GM23338 (cell line): ENCODE measurements at regions not wholly inside any gene's neighbourhood (a gene's known extent, or its start where the extent isn't known, plus 50 kb on each side); places are given as distances from the start of the nearest gene placed in this dataset.

Source experiments
- ATAC-seq: fragments of 200-7000 bp; cut with Tn5 transposase; 3 replicates; pipeline ENCODE4 v1.9.1; 2020
- DNase-seq: peaks from one replicate; pipeline ENCODE4 v3.0.0-alpha.2; 2015; ENCODE audit warnings: low spot score
- H2AFZ ChIP-seq: fragments of 200-600 bp; sonication (generic); 2 replicates; pipeline ENCODE4 v1.8.0; 2016; ENCODE audit warnings: antibody characterized with exemption, mild to moderate bottlenecking, moderate library complexity
- H3F3A ChIP-seq: fragments of 200-600 bp; sonication (generic); replicated peaks from 2 replicates; pipeline ENCODE4 v1.8.0; 2017; ENCODE audit warnings: antibody characterized with exemption, mixed run types, low read depth
- H3K27ac ChIP-seq: fragments of 200-600 bp; sonication (generic); 2 replicates; pipeline ENCODE4 v1.6.1; 2016; ENCODE audit warnings: low read depth
- H3K27me3 ChIP-seq: fragments of 200-600 bp; sonication (generic); 2 replicates; pipeline ENCODE4 v1.8.0; 2016; ENCODE audit warnings: mild to moderate bottlenecking, mixed run types, moderate library complexity; ENCODE audit not compliant: insufficient read depth
- H3K36me3 ChIP-seq: fragments of 200-600 bp; sonication (generic); 2 replicates; pipeline ENCODE4 v1.8.0; 2016; ENCODE audit warnings: mild to moderate bottlenecking; ENCODE audit not compliant: insufficient read depth
- H3K4me1 ChIP-seq: fragments of 200-600 bp; sonication (generic); 2 replicates; pipeline ENCODE4 v1.8.0; 2016; ENCODE audit warnings: mild to moderate bottlenecking, moderate library complexity; ENCODE audit not compliant: insufficient read depth
- H3K4me2 ChIP-seq: fragments of 200-600 bp; sonication (generic); 2 replicates; pipeline ENCODE4 v1.7.1; 2017; ENCODE audit warnings: mixed run types
- H3K4me3 ChIP-seq: fragments of 200-600 bp; sonication (generic); 2 replicates; pipeline ENCODE4 v1.6.1; 2016; ENCODE audit warnings: mixed run types
- H3K79me2 ChIP-seq: fragments of 200-600 bp; sonication (generic); replicated peaks from 2 replicates; pipeline ENCODE4 v1.8.0; 2017; ENCODE audit warnings: mild to moderate bottlenecking; ENCODE audit not compliant: insufficient read depth
- H3K9me2 ChIP-seq: fragments of 200-600 bp; sonication (generic); 2 replicates; pipeline ENCODE4 v1.8.0; 2017; ENCODE audit not compliant: insufficient read depth
- H4K20me1 ChIP-seq: fragments of 200-600 bp; sonication (generic); replicated peaks from 2 replicates; pipeline ENCODE4 v1.8.0; 2017; ENCODE audit warnings: mild to moderate bottlenecking; ENCODE audit not compliant: insufficient read depth
- H3K27ac Mint-ChIP-seq: 2 replicates; pipeline ENCODE4 v1.8.0; 2020; ENCODE audit warnings: inconsistent platforms, mild to moderate bottlenecking, moderate library complexity, mixed read lengths
- H3K27me3 Mint-ChIP-seq: 3 replicates; pipeline ENCODE4 v1.8.0; 2022; ENCODE audit warnings: low read depth, mild to moderate bottlenecking, moderate library complexity, mixed read lengths, inconsistent platforms; ENCODE audit not compliant: insufficient read depth, poor library complexity
- H3K36me3 Mint-ChIP-seq: 3 replicates; pipeline ENCODE4 v1.8.0; 2021; ENCODE audit warnings: low read depth, mild to moderate bottlenecking, inconsistent platforms, moderate library complexity, mixed read lengths
- H3K4me1 Mint-ChIP-seq: 3 replicates; pipeline ENCODE4 v1.8.0; 2020; ENCODE audit warnings: mild to moderate bottlenecking, inconsistent platforms, mixed read lengths
- H3K4me3 Mint-ChIP-seq: 3 replicates; pipeline ENCODE4 v1.8.0; 2021; ENCODE audit warnings: moderate library complexity, mild to moderate bottlenecking, inconsistent platforms, mixed read lengths
- H3K9me3 Mint-ChIP-seq: 3 replicates; pipeline ENCODE4 v1.8.0; 2020; ENCODE audit warnings: moderate library complexity, mild to moderate bottlenecking, inconsistent platforms, mixed read lengths
- CTCF ChIP-seq, 2 experiments: fragments of 200-600 bp in 1 of 2; sonication (generic) in 1 of 2; conservative IDR thresholded peaks; 2 replicates each; pipeline versions ENCODE4 v1.5.1 to v1.6.1; 2016 to 2017; ENCODE audit warnings: antibody characterized with exemption in 2 of 2, low read depth in 2 of 2, mild to moderate bottlenecking in 2 of 2, moderate library complexity in 1 of 2
- ETS1 ChIP-seq: IDR thresholded peaks from 2 replicates; pipeline ENCODE4 v1.6.1; 2016; ENCODE audit warnings: antibody characterized with exemption
- EZH2phosphoT487 ChIP-seq: fragments of 200-600 bp; sonication (generic); IDR thresholded peaks from one replicate; pipeline ENCODE4 v1.8.1; 2018; ENCODE audit warnings: antibody characterized with exemption; ENCODE audit not compliant: unreplicated experiment
- JUNB ChIP-seq: IDR thresholded peaks from one replicate; pipeline ENCODE4 v1.6.1; 2016; ENCODE audit warnings: antibody characterized with exemption; ENCODE audit not compliant: unreplicated experiment
- NANOG ChIP-seq: IDR thresholded peaks from 2 replicates; pipeline ENCODE4 v1.6.1; 2016; ENCODE audit warnings: antibody characterized with exemption, borderline replicate concordance
- POLR2AphosphoS5 ChIP-seq: IDR thresholded peaks from 2 replicates; pipeline ENCODE4 v1.6.1; 2016; ENCODE audit warnings: antibody characterized with exemption, low read depth
- STAT1 ChIP-seq: IDR thresholded peaks from one replicate; pipeline ENCODE4 v1.6.1; 2016; ENCODE audit warnings: antibody characterized with exemption; ENCODE audit not compliant: unreplicated experiment
- TF ChIP-seq, protein P1 (sequence below): IDR thresholded peaks from one replicate; pipeline ENCODE4 v1.6.1; 2018; ENCODE audit warnings: antibody characterized with exemption; ENCODE audit not compliant: unreplicated experiment
- TF ChIP-seq, protein P2 (sequence below): fragments of 250-450 bp; sonication (Bioruptor Pico); IDR thresholded peaks from 2 replicates; pipeline ENCODE4 v1.5.0; 2020; ENCODE audit warnings: mild to moderate bottlenecking, moderate library complexity

DNA sequence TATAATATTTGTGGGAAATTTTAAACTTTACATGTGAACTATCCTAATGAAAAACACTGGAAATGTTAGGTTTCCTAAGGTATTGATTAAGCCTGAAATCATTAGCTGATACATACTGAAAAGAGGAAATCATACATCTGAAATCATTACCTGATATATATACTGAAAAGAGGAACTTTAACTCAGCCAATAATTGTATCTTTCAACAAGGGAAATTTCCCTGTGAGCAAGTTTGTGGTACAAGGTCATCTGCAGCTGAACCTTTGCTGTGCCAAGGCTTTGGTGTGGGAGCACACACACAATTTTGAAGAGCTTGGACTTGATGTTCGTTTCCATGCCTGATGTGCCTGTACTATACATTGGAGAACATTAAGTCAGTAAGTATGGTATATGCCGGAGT, 131.9 kb upstream of the USP9X start (continued):
- TF ChIP-seq, protein P1, sequence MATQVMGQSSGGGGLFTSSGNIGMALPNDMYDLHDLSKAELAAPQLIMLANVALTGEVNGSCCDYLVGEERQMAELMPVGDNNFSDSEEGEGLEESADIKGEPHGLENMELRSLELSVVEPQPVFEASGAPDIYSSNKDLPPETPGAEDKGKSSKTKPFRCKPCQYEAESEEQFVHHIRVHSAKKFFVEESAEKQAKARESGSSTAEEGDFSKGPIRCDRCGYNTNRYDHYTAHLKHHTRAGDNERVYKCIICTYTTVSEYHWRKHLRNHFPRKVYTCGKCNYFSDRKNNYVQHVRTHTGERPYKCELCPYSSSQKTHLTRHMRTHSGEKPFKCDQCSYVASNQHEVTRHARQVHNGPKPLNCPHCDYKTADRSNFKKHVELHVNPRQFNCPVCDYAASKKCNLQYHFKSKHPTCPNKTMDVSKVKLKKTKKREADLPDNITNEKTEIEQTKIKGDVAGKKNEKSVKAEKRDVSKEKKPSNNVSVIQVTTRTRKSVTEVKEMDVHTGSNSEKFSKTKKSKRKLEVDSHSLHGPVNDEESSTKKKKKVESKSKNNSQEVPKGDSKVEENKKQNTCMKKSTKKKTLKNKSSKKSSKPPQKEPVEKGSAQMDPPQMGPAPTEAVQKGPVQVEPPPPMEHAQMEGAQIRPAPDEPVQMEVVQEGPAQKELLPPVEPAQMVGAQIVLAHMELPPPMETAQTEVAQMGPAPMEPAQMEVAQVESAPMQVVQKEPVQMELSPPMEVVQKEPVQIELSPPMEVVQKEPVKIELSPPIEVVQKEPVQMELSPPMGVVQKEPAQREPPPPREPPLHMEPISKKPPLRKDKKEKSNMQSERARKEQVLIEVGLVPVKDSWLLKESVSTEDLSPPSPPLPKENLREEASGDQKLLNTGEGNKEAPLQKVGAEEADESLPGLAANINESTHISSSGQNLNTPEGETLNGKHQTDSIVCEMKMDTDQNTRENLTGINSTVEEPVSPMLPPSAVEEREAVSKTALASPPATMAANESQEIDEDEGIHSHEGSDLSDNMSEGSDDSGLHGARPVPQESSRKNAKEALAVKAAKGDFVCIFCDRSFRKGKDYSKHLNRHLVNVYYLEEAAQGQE: no peak

DNA sequence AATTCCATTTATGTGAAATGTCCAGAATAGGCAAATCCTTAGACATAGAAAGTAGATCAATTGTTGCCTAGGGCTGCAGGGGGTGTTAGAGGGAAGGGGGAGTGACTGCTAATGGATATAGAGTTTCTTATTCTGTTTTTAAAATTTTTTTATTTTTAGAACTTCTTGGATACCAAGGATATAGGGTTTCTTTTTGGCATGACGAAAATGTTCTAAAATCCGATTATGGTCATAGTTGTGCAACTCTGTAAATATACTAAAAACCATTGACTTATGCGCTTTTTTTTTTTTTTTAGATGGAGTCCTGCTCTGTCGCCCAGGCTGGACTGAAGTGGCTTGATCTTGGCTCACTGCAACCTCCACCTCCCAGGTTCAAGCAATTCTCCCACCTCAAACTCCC, 125.2 kb upstream of the USP9X start:
- H3F3A ChIP-seq: no peaks in the 10 kb centered on the region
- no peak overlapping the region for H2AFZ ChIP-seq
- Mint-ChIP-seq H3K4me3 (no peak overlapping the region), H3K27me3 (no peaks in the 10 kb centered on the region), H3K36me3 (peaks cover 11% of the 10 kb centered on the region; the same call in 1 of the 3 replicates), H3K9me3 (peaks cover 9% of the 10 kb centered on the region; the same call in 2 of the 3 replicates), H3K4me1 (no peaks in the 10 kb centered on the region), H3K27ac (no peak overlapping the region)
- no peaks in the 10 kb centered on the region for H3K4me1 ChIP-seq
- no peaks in the 10 kb centered on the region for H3K9me2 ChIP-seq
- ATAC-seq (no peak), DNase-seq (no peak)
- no peak overlapping the region for H3K27ac ChIP-seq
- H3K4me3 ChIP-seq: no peak overlapping the region
- no peaks in the 10 kb centered on the region for H4K20me1 ChIP-seq
- H3K79me2 ChIP-seq: no peaks in the 10 kb centered on the region
- no peaks in the 10 kb centered on the region for H3K36me3 ChIP-seq
- H3K4me2 ChIP-seq: no peak overlapping the region
- no peaks in the 10 kb centered on the region for H3K27me3 ChIP-seq
- no peak for TF ChIP-seq POLR2AphosphoS5
- no peak for TF ChIP-seq NANOG
- TF ChIP-seq, protein P1: no peak
- TF ChIP-seq, protein P2, sequence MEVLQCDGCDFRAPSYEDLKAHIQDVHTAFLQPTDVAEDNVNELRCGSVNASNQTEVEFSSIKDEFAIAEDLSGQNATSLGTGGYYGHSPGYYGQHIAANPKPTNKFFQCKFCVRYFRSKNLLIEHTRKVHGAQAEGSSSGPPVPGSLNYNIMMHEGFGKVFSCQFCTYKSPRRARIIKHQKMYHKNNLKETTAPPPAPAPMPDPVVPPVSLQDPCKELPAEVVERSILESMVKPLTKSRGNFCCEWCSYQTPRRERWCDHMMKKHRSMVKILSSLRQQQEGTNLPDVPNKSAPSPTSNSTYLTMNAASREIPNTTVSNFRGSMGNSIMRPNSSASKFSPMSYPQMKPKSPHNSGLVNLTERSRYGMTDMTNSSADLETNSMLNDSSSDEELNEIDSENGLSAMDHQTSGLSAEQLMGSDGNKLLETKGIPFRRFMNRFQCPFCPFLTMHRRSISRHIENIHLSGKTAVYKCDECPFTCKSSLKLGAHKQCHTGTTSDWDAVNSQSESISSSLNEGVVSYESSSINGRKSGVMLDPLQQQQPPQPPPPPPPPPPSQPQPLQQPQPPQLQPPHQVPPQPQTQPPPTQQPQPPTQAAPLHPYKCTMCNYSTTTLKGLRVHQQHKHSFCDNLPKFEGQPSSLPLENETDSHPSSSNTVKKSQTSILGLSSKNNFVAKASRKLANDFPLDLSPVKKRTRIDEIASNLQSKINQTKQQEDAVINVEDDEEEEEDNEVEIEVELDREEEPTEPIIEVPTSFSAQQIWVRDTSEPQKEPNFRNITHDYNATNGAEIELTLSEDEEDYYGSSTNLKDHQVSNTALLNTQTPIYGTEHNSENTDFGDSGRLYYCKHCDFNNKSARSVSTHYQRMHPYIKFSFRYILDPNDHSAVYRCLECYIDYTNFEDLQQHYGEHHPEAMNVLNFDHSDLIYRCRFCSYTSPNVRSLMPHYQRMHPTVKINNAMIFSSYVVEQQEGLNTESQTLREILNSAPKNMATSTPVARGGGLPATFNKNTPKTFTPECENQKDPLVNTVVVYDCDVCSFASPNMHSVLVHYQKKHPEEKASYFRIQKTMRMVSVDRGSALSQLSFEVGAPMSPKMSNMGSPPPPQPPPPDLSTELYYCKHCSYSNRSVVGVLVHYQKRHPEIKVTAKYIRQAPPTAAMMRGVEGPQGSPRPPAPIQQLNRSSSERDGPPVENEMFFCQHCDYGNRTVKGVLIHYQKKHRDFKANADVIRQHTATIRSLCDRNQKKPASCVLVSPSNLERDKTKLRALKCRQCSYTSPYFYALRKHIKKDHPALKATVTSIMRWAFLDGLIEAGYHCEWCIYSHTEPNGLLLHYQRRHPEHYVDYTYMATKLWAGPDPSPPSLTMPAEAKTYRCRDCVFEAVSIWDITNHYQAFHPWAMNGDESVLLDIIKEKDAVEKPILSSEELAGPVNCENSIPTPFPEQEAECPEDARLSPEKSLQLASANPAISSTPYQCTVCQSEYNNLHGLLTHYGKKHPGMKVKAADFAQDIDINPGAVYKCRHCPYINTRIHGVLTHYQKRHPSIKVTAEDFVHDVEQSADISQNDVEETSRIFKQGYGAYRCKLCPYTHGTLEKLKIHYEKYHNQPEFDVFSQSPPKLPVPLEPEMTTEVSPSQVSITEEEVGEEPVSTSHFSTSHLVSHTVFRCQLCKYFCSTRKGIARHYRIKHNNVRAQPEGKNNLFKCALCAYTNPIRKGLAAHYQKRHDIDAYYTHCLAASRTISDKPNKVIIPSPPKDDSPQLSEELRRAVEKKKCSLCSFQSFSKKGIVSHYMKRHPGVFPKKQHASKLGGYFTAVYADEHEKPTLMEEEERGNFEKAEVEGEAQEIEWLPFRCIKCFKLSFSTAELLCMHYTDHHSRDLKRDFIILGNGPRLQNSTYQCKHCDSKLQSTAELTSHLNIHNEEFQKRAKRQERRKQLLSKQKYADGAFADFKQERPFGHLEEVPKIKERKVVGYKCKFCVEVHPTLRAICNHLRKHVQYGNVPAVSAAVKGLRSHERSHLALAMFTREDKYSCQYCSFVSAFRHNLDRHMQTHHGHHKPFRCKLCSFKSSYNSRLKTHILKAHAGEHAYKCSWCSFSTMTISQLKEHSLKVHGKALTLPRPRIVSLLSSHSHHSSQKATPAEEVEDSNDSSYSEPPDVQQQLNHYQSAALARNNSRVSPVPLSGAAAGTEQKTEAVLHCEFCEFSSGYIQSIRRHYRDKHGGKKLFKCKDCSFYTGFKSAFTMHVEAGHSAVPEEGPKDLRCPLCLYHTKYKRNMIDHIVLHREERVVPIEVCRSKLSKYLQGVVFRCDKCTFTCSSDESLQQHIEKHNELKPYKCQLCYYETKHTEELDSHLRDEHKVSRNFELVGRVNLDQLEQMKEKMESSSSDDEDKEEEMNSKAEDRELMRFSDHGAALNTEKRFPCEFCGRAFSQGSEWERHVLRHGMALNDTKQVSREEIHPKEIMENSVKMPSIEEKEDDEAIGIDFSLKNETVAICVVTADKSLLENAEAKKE (CRISPR knock-in tag): no peak
- TF ChIP-seq JUNB: no peak
- no peak for TF ChIP-seq CTCF (conservative IDR thresholded peaks at IDR 0.05; ENCODE audit: low read depth in 2 of 2)
- TF ChIP-seq STAT1: no peak
- no peak for TF ChIP-seq ETS1
- TF ChIP-seq EZH2phosphoT487: no peak
